GM23338 (cell line): ENCODE measurements at regions not wholly inside any gene's neighbourhood (a gene's known extent, or its start where the extent isn't known, plus 50 kb on each side); places are given as distances from the start of the nearest gene placed in this dataset.

ENCODE experiments used
- ATAC-seq: fragments of 200-7000 bp; cut with Tn5 transposase; 3 replicates; pipeline ENCODE4 v1.9.1; 2020
- DNase-seq: peaks from one replicate; pipeline ENCODE4 v3.0.0-alpha.2; 2015; ENCODE audit warnings: low spot score
- H2AFZ ChIP-seq: fragments of 200-600 bp; sonication (generic); 2 replicates; pipeline ENCODE4 v1.8.0; 2016; ENCODE audit warnings: antibody characterized with exemption, mild to moderate bottlenecking, moderate library complexity
- H3F3A ChIP-seq: fragments of 200-600 bp; sonication (generic); replicated peaks from 2 replicates; pipeline ENCODE4 v1.8.0; 2017; ENCODE audit warnings: antibody characterized with exemption, mixed run types, low read depth
- H3K27ac ChIP-seq: fragments of 200-600 bp; sonication (generic); 2 replicates; pipeline ENCODE4 v1.6.1; 2016; ENCODE audit warnings: low read depth
- H3K27me3 ChIP-seq: fragments of 200-600 bp; sonication (generic); 2 replicates; pipeline ENCODE4 v1.8.0; 2016; ENCODE audit warnings: mild to moderate bottlenecking, mixed run types, moderate library complexity; ENCODE audit not compliant: insufficient read depth
- H3K36me3 ChIP-seq: fragments of 200-600 bp; sonication (generic); 2 replicates; pipeline ENCODE4 v1.8.0; 2016; ENCODE audit warnings: mild to moderate bottlenecking; ENCODE audit not compliant: insufficient read depth
- H3K4me1 ChIP-seq: fragments of 200-600 bp; sonication (generic); 2 replicates; pipeline ENCODE4 v1.8.0; 2016; ENCODE audit warnings: mild to moderate bottlenecking, moderate library complexity; ENCODE audit not compliant: insufficient read depth
- H3K4me2 ChIP-seq: fragments of 200-600 bp; sonication (generic); 2 replicates; pipeline ENCODE4 v1.7.1; 2017; ENCODE audit warnings: mixed run types
- H3K4me3 ChIP-seq: fragments of 200-600 bp; sonication (generic); 2 replicates; pipeline ENCODE4 v1.6.1; 2016; ENCODE audit warnings: mixed run types
- H3K79me2 ChIP-seq: fragments of 200-600 bp; sonication (generic); replicated peaks from 2 replicates; pipeline ENCODE4 v1.8.0; 2017; ENCODE audit warnings: mild to moderate bottlenecking; ENCODE audit not compliant: insufficient read depth
- H3K9me2 ChIP-seq: fragments of 200-600 bp; sonication (generic); 2 replicates; pipeline ENCODE4 v1.8.0; 2017; ENCODE audit not compliant: insufficient read depth
- H4K20me1 ChIP-seq: fragments of 200-600 bp; sonication (generic); replicated peaks from 2 replicates; pipeline ENCODE4 v1.8.0; 2017; ENCODE audit warnings: mild to moderate bottlenecking; ENCODE audit not compliant: insufficient read depth
- H3K27ac Mint-ChIP-seq: 2 replicates; pipeline ENCODE4 v1.8.0; 2020; ENCODE audit warnings: inconsistent platforms, mild to moderate bottlenecking, moderate library complexity, mixed read lengths
- H3K27me3 Mint-ChIP-seq: 3 replicates; pipeline ENCODE4 v1.8.0; 2022; ENCODE audit warnings: low read depth, mild to moderate bottlenecking, moderate library complexity, mixed read lengths, inconsistent platforms; ENCODE audit not compliant: insufficient read depth, poor library complexity
- H3K36me3 Mint-ChIP-seq: 3 replicates; pipeline ENCODE4 v1.8.0; 2021; ENCODE audit warnings: low read depth, mild to moderate bottlenecking, inconsistent platforms, moderate library complexity, mixed read lengths
- H3K4me1 Mint-ChIP-seq: 3 replicates; pipeline ENCODE4 v1.8.0; 2020; ENCODE audit warnings: mild to moderate bottlenecking, inconsistent platforms, mixed read lengths
- H3K4me3 Mint-ChIP-seq: 3 replicates; pipeline ENCODE4 v1.8.0; 2021; ENCODE audit warnings: moderate library complexity, mild to moderate bottlenecking, inconsistent platforms, mixed read lengths
- H3K9me3 Mint-ChIP-seq: 3 replicates; pipeline ENCODE4 v1.8.0; 2020; ENCODE audit warnings: moderate library complexity, mild to moderate bottlenecking, inconsistent platforms, mixed read lengths
- CTCF ChIP-seq, 2 experiments: fragments of 200-600 bp in 1 of 2; sonication (generic) in 1 of 2; conservative IDR thresholded peaks; 2 replicates each; pipeline versions ENCODE4 v1.5.1 to v1.6.1; 2016 to 2017; ENCODE audit warnings: antibody characterized with exemption in 2 of 2, low read depth in 2 of 2, mild to moderate bottlenecking in 2 of 2, moderate library complexity in 1 of 2
- EZH2phosphoT487 ChIP-seq: fragments of 200-600 bp; sonication (generic); IDR thresholded peaks from one replicate; pipeline ENCODE4 v1.8.1; 2018; ENCODE audit warnings: antibody characterized with exemption; ENCODE audit not compliant: unreplicated experiment
- ZNF331 ChIP-seq: fragments of 250-450 bp; sonication (Bioruptor Pico); IDR thresholded peaks from 2 replicates; pipeline ENCODE4 v1.5.0; 2020; ENCODE audit warnings: low read depth, mild to moderate bottlenecking, moderate library complexity
- ZNF462 ChIP-seq: fragments of 250-450 bp; sonication (Bioruptor Pico); IDR thresholded peaks from 2 replicates; pipeline ENCODE4 v1.5.0; 2020; ENCODE audit warnings: mild to moderate bottlenecking, moderate library complexity

GRCh38 chr13:39233519-39233918, 195.3 kb downstream of the NHLRC3 start:
- no peak for TF ChIP-seq ZNF462 (CRISPR knock-in tag)
- no peak for TF ChIP-seq CTCF (conservative IDR thresholded peaks at IDR 0.05; ENCODE audit: low read depth in 2 of 2)
- TF ChIP-seq ZNF331 (CRISPR knock-in tag), result no peak
- no peak for TF ChIP-seq EZH2phosphoT487
- H4K20me1 ChIP-seq, result no peaks in the 10 kb centered on the region
- H3K79me2 ChIP-seq, result no peaks in the 10 kb centered on the region
- H3K4me3 Mint-ChIP-seq, result no peak overlapping the region
- H3K36me3 Mint-ChIP-seq, result no peaks in the 10 kb centered on the region
- H3K9me2 ChIP-seq, result no peaks in the 10 kb centered on the region
- H3K27ac Mint-ChIP-seq, result no peak overlapping the region
- H3K4me1 ChIP-seq, result no peaks in the 10 kb centered on the region
- no peaks in the 10 kb centered on the region for H3K9me3 Mint-ChIP-seq
- H3K27me3 Mint-ChIP-seq, result no peaks in the 10 kb centered on the region
- no peak overlapping the region for H2AFZ ChIP-seq
- no peak overlapping the region for H3K27ac ChIP-seq
- no peak overlapping the region for H3K4me2 ChIP-seq
- H3F3A ChIP-seq, result no peaks in the 10 kb centered on the region
- peaks cover 4% of the 10 kb centered on the region for H3K4me1 Mint-ChIP-seq
- no peak overlapping the region for H3K4me3 ChIP-seq
- ATAC-seq, result no peak
- no peaks in the 10 kb centered on the region for H3K36me3 ChIP-seq
- no peaks in the 10 kb centered on the region for H3K27me3 ChIP-seq
- no peak for DNase-seq
